B cell (primary cell): ENCODE measurements at regions not wholly inside any gene's neighbourhood (a gene's known extent, or its start where the extent isn't known, plus 50 kb on each side); places are given as distances from the start of the nearest gene placed in this dataset.

Experiments
- ATAC-seq: fragments of 200-7000 bp; cut with Tn5 transposase; one replicate; pipeline ENCODE4 v1.10.0; 2021; ENCODE audit warnings: low read depth, mild to moderate bottlenecking, moderate number of reproducible peaks, moderate library complexity
- CTCF ChIA-PET: fragments of 350-600 bp; sonication (Branson Sonifier 250); formaldehyde crosslinking; loops from one replicate; lab custom pipeline; 2021; ENCODE audit warnings: antibody characterized with exemption, inconsistent platforms; lab: Charles Lee
- POLR2A ChIA-PET: fragments of 350-600 bp; sonication (Branson Sonifier 250); formaldehyde crosslinking; loops from one replicate; lab custom pipeline; 2021; ENCODE audit warnings: antibody characterized with exemption; lab: Charles Lee
- DNase-seq: peaks from one replicate; pipeline ENCODE4 v3.0.0; 2013
- H2AFZ ChIP-seq: 2 replicates; pipeline ENCODE4 v1.6.1; 2012; ENCODE audit warnings: mild to moderate bottlenecking, low read depth, low read length; ENCODE audit not compliant: insufficient read depth, poor library complexity, severe bottlenecking
- H3K27ac ChIP-seq, 2 donors: 1 replicate in 1 of 2; 2 replicates in 1 of 2; pipeline ENCODE4 v1.5.1; 2012 to 2013; ENCODE audit warnings: low read length in 2 of 2, mild to moderate bottlenecking in 2 of 2, moderate library complexity in 1 of 2
- H3K27me3 ChIP-seq, 4 experiments: fragments of 200-600 bp in 1 of 4; sonication (generic) in 1 of 4; replicated peaks in 1 of 4; 1 replicate in 2 of 4; 2 replicates in 2 of 4; pipeline versions ENCODE4 v1.6.1 to v1.7.0; 2013 to 2016; ENCODE audit warnings: low read length in 3 of 4, mild to moderate bottlenecking in 2 of 4, mixed read lengths in 1 of 4, moderate library complexity in 1 of 4; ENCODE audit not compliant: insufficient read depth in 4 of 4, control insufficient read depth in 3 of 4; ENCODE audit errors: control extremely low read depth in 1 of 4
- H3K36me3 ChIP-seq, 2 experiments: replicated peaks in 1 of 2; 1 replicate in 1 of 2; 2 replicates in 1 of 2; pipeline versions ENCODE4 v1.6.1 to v1.7.1; 2013; ENCODE audit warnings: low read length in 1 of 2; ENCODE audit not compliant: insufficient read depth in 2 of 2, control insufficient read depth in 1 of 2; ENCODE audit errors: control extremely low read depth in 1 of 2, extremely low read depth in 1 of 2
- H3K4me1 ChIP-seq, 2 donors: fragments of 200-600 bp in 1 of 2; sonication (generic) in 1 of 2; 1 replicate in 1 of 2; 2 replicates in 1 of 2; pipeline versions ENCODE4 v1.5.1 to v1.6.1; 2013 to 2017; ENCODE audit warnings: low read length in 2 of 2; ENCODE audit not compliant: control insufficient read depth in 2 of 2, insufficient read depth in 2 of 2
- H3K4me2 ChIP-seq: replicated peaks from 2 replicates; pipeline ENCODE3; 2012; ENCODE audit warnings: mild to moderate bottlenecking, low read depth, low read length; ENCODE audit not compliant: poor library complexity, severe bottlenecking
- H3K4me3 ChIP-seq, 5 experiments: fragments of 200-600 bp in 1 of 5; sonication (generic) in 1 of 5; 1 replicate in 3 of 5; 2 replicates in 2 of 5; pipeline versions ENCODE4 v1.5.1 to v1.7.0; 2011 to 2016; ENCODE audit warnings: low read length in 4 of 5, mild to moderate bottlenecking in 4 of 5, low read depth in 2 of 5, control low read depth in 1 of 5, moderate library complexity in 1 of 5; ENCODE audit not compliant: insufficient read depth in 1 of 5; ENCODE audit errors: control extremely low read depth in 1 of 5, extremely low read depth in 1 of 5
- H3K79me2 ChIP-seq: fragments of 200-600 bp; sonication (generic); one replicate; pipeline ENCODE4 v1.6.0; 2016; ENCODE audit warnings: low read length; ENCODE audit not compliant: control insufficient read depth, insufficient read depth
- H3K9ac ChIP-seq: fragments of 200-600 bp; sonication (generic); 2 replicates; pipeline ENCODE4 v1.6.1; 2017; ENCODE audit warnings: mild to moderate bottlenecking, low read length, moderate library complexity
- H3K9me3 ChIP-seq, 3 donors: one replicate each; pipeline versions ENCODE4 v1.6.1 to v1.7.1; 2013; ENCODE audit warnings: low read length in 2 of 3; ENCODE audit not compliant: control insufficient read depth in 2 of 3, insufficient read depth in 1 of 3; ENCODE audit errors: control extremely low read depth in 1 of 3
- H4K20me1 ChIP-seq: 2 replicates; pipeline ENCODE4 v1.6.0; 2012; ENCODE audit warnings: mild to moderate bottlenecking, low read length; ENCODE audit not compliant: insufficient read depth, control insufficient read depth, poor library complexity, severe bottlenecking
- H3K27ac Mint-ChIP-seq: one replicate; pipeline ENCODE4 v1.8.0; 2021; ENCODE audit warnings: mixed read lengths
- H3K27me3 Mint-ChIP-seq: one replicate; pipeline ENCODE4 v1.8.0; 2021; ENCODE audit warnings: mixed read lengths
- H3K4me1 Mint-ChIP-seq: one replicate; pipeline ENCODE4 v1.8.0; 2021; ENCODE audit warnings: mixed read lengths
- H3K4me3 Mint-ChIP-seq: one replicate; pipeline ENCODE4 v1.8.0; 2021; ENCODE audit warnings: mixed read lengths
- H3K9me3 Mint-ChIP-seq: one replicate; pipeline ENCODE4 v1.8.0; 2022; ENCODE audit warnings: mixed read lengths; ENCODE audit not compliant: insufficient read depth
- EZH2 ChIP-seq: IDR thresholded peaks from 2 replicates; pipeline ENCODE4 v1.6.1; 2012; ENCODE audit warnings: borderline replicate concordance, low read depth, mild to moderate bottlenecking, moderate library complexity, low read length; ENCODE audit not compliant: insufficient read depth, poor library complexity, severe bottlenecking
- WGBS: methylation state at CpG from one replicate; pipeline ENCODE4 v1.1.5; 2013; ENCODE audit warnings: missing lambda C conversion rate; ENCODE audit not compliant: insufficient coverage; 5-methylcytosine and 5-hydroxymethylcytosine counted together
- intact Hi-C: fragments of 100-400 bp; cut with micrococcal nuclease; formaldehyde crosslinking; loops from one replicate; pipeline ENCODE4 v1.10.0; 2022
- TF ChIP-seq, protein P1 (sequence below): fragments of 200-600 bp; IDR thresholded peaks from one replicate; pipeline ENCODE4 v1.8.0; 2022; ENCODE audit warnings: antibody characterized with exemption, mild to moderate bottlenecking

DNA sequence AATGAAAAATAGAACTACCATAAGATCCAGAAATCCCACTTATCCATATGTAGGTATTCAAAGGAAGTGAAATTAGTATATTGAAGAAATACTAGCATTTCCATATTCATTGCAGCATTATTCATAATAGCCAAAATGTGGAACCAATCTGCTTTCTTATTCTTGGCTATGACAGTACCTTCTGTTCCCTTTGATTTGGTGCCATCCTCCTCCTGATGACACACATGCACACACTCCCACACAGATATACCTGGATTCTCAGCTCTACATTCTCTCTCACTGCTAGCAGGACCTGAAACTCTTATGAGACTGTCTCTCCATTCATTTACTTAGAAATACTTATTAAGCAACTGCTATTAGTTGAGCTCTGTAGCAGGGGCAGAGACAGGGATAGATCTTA lies 582.6 kb upstream of the TENM4 start:
- TF ChIP-seq EZH2, result no peak
- TF ChIP-seq, protein P1, sequence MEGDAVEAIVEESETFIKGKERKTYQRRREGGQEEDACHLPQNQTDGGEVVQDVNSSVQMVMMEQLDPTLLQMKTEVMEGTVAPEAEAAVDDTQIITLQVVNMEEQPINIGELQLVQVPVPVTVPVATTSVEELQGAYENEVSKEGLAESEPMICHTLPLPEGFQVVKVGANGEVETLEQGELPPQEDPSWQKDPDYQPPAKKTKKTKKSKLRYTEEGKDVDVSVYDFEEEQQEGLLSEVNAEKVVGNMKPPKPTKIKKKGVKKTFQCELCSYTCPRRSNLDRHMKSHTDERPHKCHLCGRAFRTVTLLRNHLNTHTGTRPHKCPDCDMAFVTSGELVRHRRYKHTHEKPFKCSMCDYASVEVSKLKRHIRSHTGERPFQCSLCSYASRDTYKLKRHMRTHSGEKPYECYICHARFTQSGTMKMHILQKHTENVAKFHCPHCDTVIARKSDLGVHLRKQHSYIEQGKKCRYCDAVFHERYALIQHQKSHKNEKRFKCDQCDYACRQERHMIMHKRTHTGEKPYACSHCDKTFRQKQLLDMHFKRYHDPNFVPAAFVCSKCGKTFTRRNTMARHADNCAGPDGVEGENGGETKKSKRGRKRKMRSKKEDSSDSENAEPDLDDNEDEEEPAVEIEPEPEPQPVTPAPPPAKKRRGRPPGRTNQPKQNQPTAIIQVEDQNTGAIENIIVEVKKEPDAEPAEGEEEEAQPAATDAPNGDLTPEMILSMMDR, result no peak
- intact Hi-C loops, result no loop called here
- ATAC-seq (no peak), DNase-seq (no peak)
- Histone ChIP-seq H3K4me1 (no peaks in the 10 kb centered on the region), H3K4me3 (no peak overlapping the region), H3K9me3 (no peaks in the 10 kb centered on the region), H4K20me1 (no peaks in the 10 kb centered on the region), H3K27ac (no peak overlapping the region), H3K27me3 (no peaks in the 10 kb centered on the region), H3K36me3 (no peaks in the 10 kb centered on the region), H2AFZ (no peak overlapping the region), H3K4me2 (no peak overlapping the region), H3K79me2 (no peaks in the 10 kb centered on the region), H3K9ac (no peak overlapping the region)
- CTCF ChIA-PET, result no interaction called here
- POLR2A ChIA-PET, result no interaction called here
- H3K4me3 Mint-ChIP-seq, result no peak overlapping the region
- H3K4me1 Mint-ChIP-seq, result no peaks in the 10 kb centered on the region
- H3K27ac Mint-ChIP-seq, result no peak overlapping the region
- H3K9me3 Mint-ChIP-seq, result no peaks in the 10 kb centered on the region
- H3K27me3 Mint-ChIP-seq, result no peaks in the 10 kb centered on the region

DNA sequence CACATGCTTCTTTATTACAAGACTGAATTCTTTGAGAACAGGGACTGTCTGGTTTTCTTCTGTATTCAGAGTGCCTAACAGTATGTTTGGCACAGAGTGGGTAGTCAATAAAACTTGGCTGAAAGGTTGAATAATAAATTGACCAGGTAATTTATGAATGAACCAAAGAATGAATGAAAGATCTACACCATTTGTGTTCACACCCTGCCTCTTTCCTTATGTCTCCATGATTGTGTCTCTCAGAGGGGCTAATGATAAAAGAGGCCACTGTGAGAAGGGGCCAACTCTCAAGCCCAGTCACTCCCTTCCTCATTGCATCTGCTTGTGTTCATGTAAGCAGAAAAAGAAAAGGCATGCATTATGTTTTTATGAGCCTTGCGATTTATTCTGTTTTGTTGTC lies 569.7 kb upstream of the TENM4 start:
- H3K27me3 ChIP-seq, result no peaks in the 10 kb centered on the region
- no peak overlapping the region for H3K9ac ChIP-seq
- Mint-ChIP-seq H3K27me3 (no peaks in the 10 kb centered on the region), H3K4me1 (no peaks in the 10 kb centered on the region), H3K27ac (no peak overlapping the region), H3K4me3 (no peak overlapping the region), H3K9me3 (peaks cover 4% of the 10 kb centered on the region)
- H3K79me2 ChIP-seq, result no peaks in the 10 kb centered on the region
- intact Hi-C loops, result no loop called here
- ChIA-PET CTCF (no interaction called here), POLR2A (no interaction called here)
- DNase-seq, result no peak
- TF ChIP-seq, protein P1, result no peak
- no peak for TF ChIP-seq EZH2
- no peaks in the 10 kb centered on the region for H3K36me3 ChIP-seq
- H4K20me1 ChIP-seq, result no peaks in the 10 kb centered on the region
- WGBS, result 100% methylated on average over 1 of the region's 1 CpG
- H3K4me1 ChIP-seq, result no peaks in the 10 kb centered on the region
- no peak overlapping the region for H3K4me3 ChIP-seq
- H3K4me2 ChIP-seq, result no peak overlapping the region
- no peak overlapping the region for H3K27ac ChIP-seq
- no peak for ATAC-seq
- H2AFZ ChIP-seq, result no peak overlapping the region
- no peaks in the 10 kb centered on the region for H3K9me3 ChIP-seq
